NCI-H526 treated with DMSO at 0.1 percent for 48 hours (cell line): ENCODE measurements at regions not wholly inside any gene's neighbourhood (a gene's known extent, or its start where the extent isn't known, plus 50 kb on each side); places are given as distances from the start of the nearest gene placed in this dataset.

Source experiments
- DNase-seq: peaks from one replicate; lab custom pipeline; 2025; lab: John Stamatoyannopoulos, UW

DNA sequence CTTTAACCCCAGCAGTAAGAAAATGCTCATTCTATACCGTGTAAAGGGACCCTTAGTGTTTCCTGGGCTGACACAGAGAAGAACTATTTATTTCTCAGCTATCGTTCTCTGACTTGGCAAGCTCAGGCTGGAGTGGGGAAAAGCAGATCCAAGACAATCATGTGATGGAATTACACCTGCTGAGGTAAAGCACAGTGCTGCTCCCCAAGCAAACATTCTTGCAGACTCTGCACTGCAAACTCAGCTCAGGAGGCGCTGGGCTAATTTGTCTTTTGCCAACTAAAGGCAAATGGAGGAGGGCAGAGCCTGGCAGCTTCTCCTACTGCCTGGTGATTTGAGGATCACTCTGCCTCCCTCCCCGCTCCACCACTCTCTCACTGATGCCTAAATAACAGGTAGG, 57.8 kb upstream of the FUT8 start:
- DNase-seq: no peak

GRCh38 chr14:65356327-65356836, 56.1 kb upstream of the FUT8 start:
- DNase-seq: no peak

GRCh38 chr14:65357113-65357512, 55.4 kb upstream of the FUT8 start:
- no peak for DNase-seq

DNA sequence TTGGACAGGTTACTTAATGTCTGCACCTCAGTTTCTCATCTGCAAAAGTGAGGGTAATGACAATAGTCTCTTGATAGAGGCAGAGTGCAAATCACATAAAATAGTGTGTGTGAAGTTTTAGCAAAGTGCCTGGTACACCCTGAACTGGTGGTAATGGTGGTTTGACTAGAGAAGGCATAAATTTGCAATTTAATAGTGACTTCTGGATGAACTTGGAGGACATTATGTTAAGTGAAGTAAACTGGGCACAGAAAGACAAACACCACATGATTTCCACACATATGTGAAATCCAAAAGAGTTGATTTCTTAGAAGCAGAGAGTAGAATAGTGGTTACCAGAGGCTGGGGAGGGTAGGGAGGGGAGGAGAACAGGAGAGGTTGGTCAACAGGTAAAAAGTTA, 54.8 kb upstream of the FUT8 start:
- no peak for DNase-seq

DNA sequence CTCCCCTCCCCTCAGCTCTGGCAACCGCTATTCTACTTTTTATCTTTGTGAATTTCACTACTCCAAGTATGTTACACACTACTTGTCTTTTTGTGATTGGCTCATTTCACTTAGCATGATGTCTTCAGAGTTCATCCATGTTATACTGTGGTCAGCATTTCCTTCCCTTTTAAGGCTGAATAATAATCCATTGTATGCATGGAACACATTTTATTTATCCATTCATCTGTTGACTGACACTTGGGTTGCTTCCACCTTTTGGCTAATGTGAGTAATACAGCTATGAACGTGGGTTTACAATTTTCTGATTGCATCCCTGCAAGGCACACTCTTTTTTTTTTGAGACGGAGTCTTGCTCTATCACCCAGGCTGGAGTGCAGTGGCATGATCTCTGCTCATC, 53.0 kb upstream of the FUT8 start:
- DNase-seq: no peak

- DNase-seq: no peak
Observed at GRCh38 chr14:65360144-65360784, 52.3 kb upstream of the FUT8 start.

GRCh38 chr14:65361920-65362319, 50.6 kb upstream of the FUT8 start:
- no peak for DNase-seq
